HL-60/S4 (cell line): ENCODE measurements at regions not wholly inside any gene's neighbourhood (a gene's known extent, or its start where the extent isn't known, plus 50 kb on each side); places are given as distances from the start of the nearest gene placed in this dataset.

ENCODE experiments used
- in situ Hi-C: fragments of 300-500 bp; cut with MboI; formaldehyde crosslinking; loops from 2 replicates; pipeline ENCODE4 v1.14.3; 2022; ENCODE audit warnings: low sequenced_read_pairs

- in situ Hi-C loops, result no loop called here
Measured at GRCh38 chr14:94685166-94685581, 73.0 kb downstream of the SERPINA3 start.

DNA sequence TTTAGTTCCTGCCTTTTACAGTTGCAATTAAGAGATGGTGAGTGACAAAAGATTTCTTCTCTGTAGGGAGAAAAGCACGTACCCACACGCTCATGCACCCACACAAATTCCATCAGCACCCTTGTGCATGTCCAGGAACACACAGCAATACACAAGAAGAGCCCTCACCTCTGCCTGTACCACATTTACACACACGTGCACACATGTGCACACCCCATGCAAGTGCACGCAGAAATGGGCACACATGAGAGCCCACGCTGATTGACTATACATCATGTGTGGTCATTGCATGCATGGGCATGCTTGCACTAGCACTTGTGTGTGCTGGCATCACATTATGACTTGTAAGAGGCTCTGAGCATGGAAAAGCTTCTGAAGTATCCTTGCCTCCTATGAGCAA, 70.5 kb downstream of the SERPINA3 start:
- in situ Hi-C loops, result no loop called here

DNA sequence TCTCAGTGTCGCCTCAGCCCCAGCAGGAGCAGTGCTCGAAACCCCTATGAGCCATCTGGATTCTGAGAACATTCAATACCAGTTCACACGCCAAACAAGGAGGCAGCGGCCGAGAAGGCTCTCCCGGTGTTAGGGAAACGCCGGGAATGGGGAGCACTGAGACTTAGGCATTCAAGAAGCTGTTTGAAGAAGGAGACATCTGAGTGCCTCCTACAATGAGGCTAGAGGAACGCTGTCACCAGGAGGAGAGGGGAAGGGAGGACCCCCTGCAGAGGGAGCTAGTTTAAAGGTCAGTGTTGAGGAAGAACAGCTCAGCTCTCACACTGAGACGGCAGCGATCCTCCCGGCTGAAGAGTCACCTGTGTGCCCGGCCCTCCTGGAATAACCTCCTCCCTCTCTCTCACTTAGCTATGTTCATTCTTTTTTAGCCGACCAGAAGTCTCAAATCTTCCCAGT, 69.9 kb downstream of the SERPINA3 start:
- in situ Hi-C loops, result no loop called here

DNA sequence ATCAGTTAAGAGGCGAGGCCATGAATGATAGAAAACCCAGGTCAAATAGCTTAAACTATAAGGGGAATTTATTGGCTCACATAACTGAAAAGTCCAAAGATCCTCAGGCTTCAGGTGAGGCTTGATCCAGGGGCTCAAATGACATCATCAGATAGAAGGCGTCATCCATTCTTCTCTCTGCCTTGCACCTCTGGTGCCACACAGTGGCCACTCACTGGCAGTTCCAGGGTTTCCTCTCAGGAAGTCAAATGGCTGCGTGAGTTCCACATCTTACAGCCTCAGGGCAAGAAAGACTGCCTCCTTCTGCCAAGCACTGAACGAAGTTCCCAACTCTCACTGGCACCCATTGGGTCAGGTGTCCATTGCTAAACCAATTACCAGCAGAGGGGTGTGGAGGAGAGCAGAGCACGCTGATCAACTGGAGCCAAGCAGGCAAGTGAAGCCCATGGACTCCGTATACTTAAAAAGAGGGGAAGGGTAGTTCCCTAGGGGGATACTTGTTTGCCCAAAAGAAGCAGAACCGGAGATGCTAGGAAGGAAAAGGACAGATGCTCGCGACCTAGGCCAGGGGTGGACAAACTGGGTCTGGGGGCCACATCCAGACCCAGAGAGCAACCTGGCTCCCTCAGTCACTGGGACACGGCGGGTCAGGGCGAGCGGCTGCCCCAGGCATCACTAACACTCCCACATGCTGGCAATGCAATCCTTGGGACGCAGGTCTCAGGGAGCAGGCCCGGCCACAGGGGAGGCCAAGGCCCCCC, 69.3 kb downstream of the SERPINA3 start:
- in situ Hi-C loops, result no loop called here

DNA sequence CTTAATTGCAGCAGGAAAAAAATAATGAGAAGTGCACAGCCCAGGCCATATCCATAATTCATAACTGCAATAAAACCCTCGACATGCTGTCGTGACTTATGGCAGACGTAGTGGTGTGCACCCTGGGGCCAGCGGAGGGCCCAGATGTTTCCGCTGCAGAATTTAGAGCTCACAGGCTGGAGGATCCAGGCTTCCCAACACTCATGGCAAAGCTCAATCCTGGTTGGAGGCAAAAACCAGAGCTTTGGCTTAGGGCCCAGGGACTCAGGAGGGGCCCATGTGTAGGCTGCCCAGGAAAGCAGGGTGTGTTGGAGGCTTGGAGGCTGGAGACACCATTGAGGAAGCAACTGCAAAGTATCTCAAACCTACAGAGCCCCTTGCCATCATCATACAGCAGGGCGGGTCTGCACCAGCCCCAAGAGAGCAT, 68.7 kb downstream of the SERPINA3 start:
- in situ Hi-C loops, result no loop called here

- in situ Hi-C loops, result no loop called here
Measured at GRCh38 chr14:94679937-94680861, 68.0 kb downstream of the SERPINA3 start.

GRCh38 chr14:94679106-94679810, 67.1 kb downstream of the SERPINA3 start:
- in situ Hi-C loops, result no loop called here

DNA sequence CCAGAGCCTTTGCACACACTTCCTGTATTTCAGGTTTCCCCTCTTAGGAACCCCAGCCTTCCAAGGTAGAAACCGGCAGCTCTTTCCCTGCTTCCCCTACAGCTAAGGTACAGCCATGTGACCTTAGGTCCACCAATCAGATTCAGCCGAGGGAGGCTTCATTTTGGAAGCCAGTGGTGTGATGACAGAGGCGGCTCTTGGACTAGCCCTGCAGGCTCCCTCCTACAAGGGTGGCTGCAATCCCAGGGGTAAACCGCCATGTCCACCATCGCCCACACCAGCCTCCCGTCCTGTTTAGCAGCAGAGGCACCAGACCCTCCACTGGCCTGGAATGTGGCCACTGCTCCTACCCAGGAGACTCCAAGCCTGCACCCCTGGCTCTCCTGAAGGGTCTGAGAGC, 65.6 kb downstream of the SERPINA3 start:
- in situ Hi-C loops, result no loop called here

GRCh38 chr14:94677213-94677612, 65.0 kb downstream of the SERPINA3 start:
- in situ Hi-C loops, result no loop called here

DNA sequence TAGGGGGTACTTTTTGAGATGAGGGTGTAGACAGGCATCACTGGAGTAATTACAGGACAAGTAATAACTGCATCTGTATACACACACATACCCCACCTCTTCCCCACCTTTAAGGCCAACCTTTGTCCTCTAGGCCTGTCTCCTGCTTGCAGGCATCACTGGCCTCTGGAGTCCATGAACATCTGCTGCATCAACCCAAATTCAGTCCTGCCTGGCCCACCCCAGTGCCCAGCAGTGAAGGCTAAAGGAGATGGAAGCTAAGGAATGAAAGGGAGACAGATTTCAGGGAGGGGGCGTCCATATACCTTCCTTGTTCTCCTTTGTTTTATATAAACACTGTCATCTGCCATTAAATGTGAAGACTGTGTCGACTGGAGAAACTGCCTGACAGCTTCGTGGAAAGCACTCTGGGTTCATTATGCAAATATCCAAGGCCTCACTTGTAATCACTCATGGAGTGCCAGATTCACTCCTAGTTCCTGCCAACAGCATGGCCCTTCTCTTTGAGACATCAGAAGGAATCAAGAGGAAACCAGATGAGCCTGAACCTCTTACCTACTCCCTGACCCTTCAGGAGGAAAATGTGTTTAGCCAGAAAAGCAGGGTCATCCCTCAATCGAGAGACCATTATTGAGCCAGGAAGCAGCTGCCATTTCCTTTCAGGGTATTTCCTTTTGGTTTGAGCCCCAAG, 64.4 kb downstream of the SERPINA3 start:
- in situ Hi-C loops, result no loop called here

- in situ Hi-C loops, result no loop called here
Measured at GRCh38 chr14:94675036-94675435, 62.8 kb downstream of the SERPINA3 start.

GRCh38 chr14:94673781-94674231, 61.6 kb downstream of the SERPINA3 start:
- in situ Hi-C loops, result no loop called here
